ENCODE measurements at regions not wholly inside any gene's neighbourhood (a gene's known extent, or its start where the extent isn't known, plus 50 kb on each side); places are given as distances from the start of the nearest gene placed in this dataset.

GRCh38 chr6:145332011-145332410, 403.3 kb downstream of the EPM2A start:
- no peaks in the 10 kb centered on the region for H3K4me1 ChIP-seq
- H3K36me3 ChIP-seq = no peaks in the 10 kb centered on the region
- TF ChIP-seq POLR2A (IDR thresholded peaks at IDR 0.05) = no peak
- DNase-seq = no peak
- H3K9me3 ChIP-seq = no peaks in the 10 kb centered on the region
- no peak overlapping the region for H3K4me3 ChIP-seq
- H3K27ac ChIP-seq = no peak overlapping the region
- WGBS, 5 donors = 27 to 45% (median 36%) methylated on average over 2 of the region's 2 CpGs
- intact Hi-C loops (cut with DNase I; ENCODE audit: low total_unique reads) = no loop called here
- H3K27me3 ChIP-seq = no peaks in the 10 kb centered on the region

- H3K36me3 ChIP-seq = no peaks in the 10 kb centered on the region
- H3K4me1 ChIP-seq = no peaks in the 10 kb centered on the region
- no peaks in the 10 kb centered on the region for H3K9me3 ChIP-seq
- no peak overlapping the region for H3K4me3 ChIP-seq
- intact Hi-C loops (cut with DNase I; ENCODE audit: low total_unique reads) = no loop called here
- no peaks in the 10 kb centered on the region for H3K27me3 ChIP-seq
- no peak for DNase-seq
- 91 to 96% (median 94%) methylated on average over 4 of the region's 4 CpGs for WGBS, 5 donors
- TF ChIP-seq POLR2A (IDR thresholded peaks at IDR 0.05) = no peak
- no peak for TF ChIP-seq POLR2AphosphoS5 (IDR thresholded peaks at IDR 0.05)
- TF ChIP-seq EP300 (IDR thresholded peaks at IDR 0.05) = no peak
- TF ChIP-seq CTCF (IDR thresholded peaks at IDR 0.05) = no peak
- H3K27ac ChIP-seq = no peak overlapping the region
Observed at GRCh38 chr6:145336119-145336518, 399.2 kb downstream of the EPM2A start.

- H3K4me3 ChIP-seq = no peak overlapping the region
- H3K9me3 ChIP-seq = no peaks in the 10 kb centered on the region
- DNase-seq = no peak
- no peaks in the 10 kb centered on the region for H3K4me1 ChIP-seq
- intact Hi-C loops (cut with DNase I; ENCODE audit: low total_unique reads) = no loop called here
- 18 to 48% (median 34%) methylated on average over 2 of the region's 2 CpGs for WGBS, 5 donors
- no peaks in the 10 kb centered on the region for H3K27me3 ChIP-seq
- TF ChIP-seq POLR2A (IDR thresholded peaks at IDR 0.05) (no peak), EP300 (IDR thresholded peaks at IDR 0.05) (no peak), POLR2AphosphoS5 (IDR thresholded peaks at IDR 0.05) (no peak), CTCF (IDR thresholded peaks at IDR 0.05) (no peak)
- no peak overlapping the region for H3K27ac ChIP-seq
- no peaks in the 10 kb centered on the region for H3K36me3 ChIP-seq
Observed at GRCh38 chr6:145339089-145339488, 396.2 kb downstream of the EPM2A start.

- intact Hi-C loops (cut with DNase I; ENCODE audit: low total_unique reads) = no loop called here
- TF ChIP-seq POLR2AphosphoS5 (IDR thresholded peaks at IDR 0.05) (no peak), EP300 (IDR thresholded peaks at IDR 0.05) (no peak), CTCF (IDR thresholded peaks at IDR 0.05) (no peak), POLR2A (IDR thresholded peaks at IDR 0.05) (no peak)
- no peaks in the 10 kb centered on the region for H3K36me3 ChIP-seq
- H3K4me1 ChIP-seq = no peaks in the 10 kb centered on the region
- no peak overlapping the region for H3K27ac ChIP-seq
- H3K27me3 ChIP-seq = no peaks in the 10 kb centered on the region
- no peaks in the 10 kb centered on the region for H3K9me3 ChIP-seq
- H3K4me3 ChIP-seq = no peak overlapping the region
- no peak for DNase-seq
Observed at GRCh38 chr6:145340256-145340655, 395.1 kb downstream of the EPM2A start.

- Histone ChIP-seq H3K27ac (no peak overlapping the region), H3K4me1 (no peaks in the 10 kb centered on the region), H3K36me3 (no peaks in the 10 kb centered on the region), H3K4me3 (no peak overlapping the region), H3K27me3 (no peaks in the 10 kb centered on the region), H3K9me3 (no peaks in the 10 kb centered on the region)
- intact Hi-C loops (cut with DNase I; ENCODE audit: low total_unique reads) = no loop called here
- no peak for DNase-seq
- TF ChIP-seq POLR2AphosphoS5 (IDR thresholded peaks at IDR 0.05) = no peak
Observed at GRCh38 chr6:145345094-145345493, 390.2 kb downstream of the EPM2A start.

- H3K9me3 ChIP-seq = no peaks in the 10 kb centered on the region
- WGBS, 5 donors = 77 to 90% (median 83%) methylated on average over 2 of the region's 2 CpGs
- H3K4me3 ChIP-seq = no peak overlapping the region
- H3K27ac ChIP-seq = no peak overlapping the region
- H3K36me3 ChIP-seq = no peaks in the 10 kb centered on the region
- no peak for DNase-seq
- no peak for TF ChIP-seq EP300 (IDR thresholded peaks at IDR 0.05)
- no peak for TF ChIP-seq POLR2A (IDR thresholded peaks at IDR 0.05)
- no peak for TF ChIP-seq POLR2AphosphoS5 (IDR thresholded peaks at IDR 0.05)
- H3K27me3 ChIP-seq = no peaks in the 10 kb centered on the region
- no peaks in the 10 kb centered on the region for H3K4me1 ChIP-seq
- intact Hi-C loops (cut with DNase I; ENCODE audit: low total_unique reads) = no loop called here
Observed at GRCh38 chr6:145347216-145347615, 388.1 kb downstream of the EPM2A start.
